Stimulated activated CD8-positive, alpha-beta memory T cell treated with anti-CD3 and anti-CD28 coated beads, Interleukin-15, amount 100 ng/mL, for 48 hours (primary cell): ENCODE measurements at regions not wholly inside any gene's neighbourhood (a gene's known extent, or its start where the extent isn't known, plus 50 kb on each side); places are given as distances from the start of the nearest gene placed in this dataset.
"Not testable (repeated sequence)": the region's sequence is repeated elsewhere in the genome, so short reads cannot be mapped to it uniquely, and the experiment has no call there.

Experiments
- DNase-seq, 2 donors: peaks; one replicate each; pipeline ENCODE4 v3.0.0-alpha.2; 2020; ENCODE audit warnings: low read depth in 2 of 2

DNA sequence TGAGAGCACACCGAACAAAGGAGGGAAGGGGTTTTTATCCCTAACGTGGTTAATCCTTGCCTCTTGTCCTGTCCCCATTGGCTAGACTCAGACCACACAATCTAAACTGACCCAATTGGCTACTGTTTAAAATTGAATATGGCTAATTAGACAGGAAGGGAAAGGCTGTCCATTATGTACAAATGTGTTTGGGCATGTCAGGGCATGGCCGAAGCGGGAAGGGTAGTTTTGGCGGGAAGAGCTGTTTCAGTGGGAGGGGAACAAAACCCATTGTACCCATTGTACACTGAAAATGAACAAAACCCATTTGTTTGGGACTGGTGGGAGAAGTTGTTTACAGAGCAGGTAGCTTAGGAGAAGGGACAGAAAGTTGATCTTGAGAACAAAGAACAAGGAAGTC lies 330.9 kb upstream of the POU1F1 start:
- DNase-seq = no peak

DNA sequence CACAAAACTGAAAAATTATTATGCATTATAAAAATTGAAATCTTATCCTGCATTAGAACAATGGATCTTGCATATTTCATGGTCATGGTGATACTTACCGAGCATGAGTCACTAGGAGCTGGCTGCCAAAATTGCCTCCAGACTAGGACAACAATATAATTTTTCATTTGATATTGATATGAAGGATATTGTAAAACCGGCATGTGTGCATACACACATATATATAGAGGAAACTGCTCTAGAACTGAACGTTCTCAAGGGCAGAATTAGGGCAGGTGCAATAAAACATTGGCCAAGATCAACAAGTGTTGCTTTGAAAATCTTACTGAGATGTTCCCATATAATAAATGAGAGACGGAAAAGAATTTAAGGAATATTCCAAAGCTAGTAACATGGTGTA lies 319.4 kb upstream of the POU1F1 start:
- no peak for DNase-seq

DNA sequence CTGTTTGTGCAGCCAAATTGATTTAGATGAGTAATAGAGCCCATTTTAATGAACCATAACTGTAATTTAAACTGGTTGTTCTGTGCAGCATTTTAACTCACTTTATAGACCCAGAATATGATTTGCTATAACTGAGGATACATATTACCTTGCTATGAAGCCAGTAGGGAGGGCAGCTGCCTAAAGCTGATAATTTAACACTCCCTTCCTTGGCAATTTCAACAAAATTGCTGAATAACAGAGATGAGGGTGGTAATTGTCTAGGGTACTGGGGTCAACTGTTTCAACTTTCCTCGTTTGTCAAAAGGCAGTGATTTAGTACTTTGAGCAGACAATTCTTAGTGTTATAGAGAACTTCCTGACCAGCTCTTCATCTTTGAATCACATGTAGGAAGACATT lies 304.9 kb upstream of the POU1F1 start:
- DNase-seq = no peak

DNA sequence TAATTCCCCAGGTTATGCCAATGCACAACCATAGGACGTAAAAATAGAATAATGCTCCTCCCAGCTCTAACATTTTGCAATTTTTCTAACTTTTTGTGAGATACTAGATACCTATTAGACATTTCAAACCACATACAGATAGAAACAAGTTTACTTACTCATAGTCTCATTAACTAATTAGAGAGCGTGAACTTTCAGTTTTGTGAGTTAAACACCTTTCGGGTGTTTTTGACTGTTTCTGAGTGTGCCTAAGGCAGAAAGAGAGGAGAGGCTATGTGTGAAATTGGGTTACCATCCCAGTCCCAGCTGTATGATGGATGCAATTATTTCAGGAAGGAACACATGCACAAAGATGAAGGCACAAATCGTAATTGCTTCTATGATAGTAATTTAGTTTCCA lies 300.4 kb upstream of the POU1F1 start:
- DNase-seq = no peak

DNA sequence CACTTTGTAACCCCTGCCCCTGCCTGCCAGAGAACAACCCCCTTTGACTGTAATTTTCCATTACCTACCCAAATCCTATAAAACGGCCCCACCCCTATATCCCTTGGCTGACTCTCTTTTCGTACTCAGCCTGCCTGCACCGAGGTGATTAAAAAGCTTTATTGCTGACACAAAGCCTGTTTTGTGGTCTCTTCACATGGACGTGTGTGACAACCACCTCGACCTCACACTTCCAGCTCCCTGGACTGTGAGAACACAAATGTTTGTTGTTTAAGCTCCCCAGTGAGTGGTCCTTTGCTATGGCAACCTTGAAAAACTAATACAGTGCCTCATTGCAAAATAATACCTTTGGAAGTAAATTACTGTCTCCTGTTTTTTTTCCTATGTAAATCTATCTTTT lies 299.2 kb upstream of the POU1F1 start:
- no peak for DNase-seq

DNA sequence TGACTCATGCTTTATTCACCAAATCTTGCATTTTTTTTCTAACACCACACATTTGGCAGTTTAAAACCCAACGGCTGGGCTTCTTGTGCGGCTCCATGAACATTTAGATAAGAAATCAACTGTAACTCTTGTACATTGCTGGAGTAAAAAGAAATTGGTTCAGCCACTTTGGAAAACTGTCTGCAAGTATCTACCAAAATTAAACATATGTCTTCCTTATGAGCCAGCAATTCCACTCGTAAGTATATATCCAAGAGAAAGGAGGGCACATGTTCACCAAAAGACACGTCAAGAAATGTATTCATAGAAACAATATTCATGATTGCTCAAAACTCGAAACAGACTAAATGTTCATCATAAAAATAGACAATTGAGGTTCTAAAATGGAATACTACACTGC lies 291.9 kb upstream of the POU1F1 start:
- no peak for DNase-seq

DNA sequence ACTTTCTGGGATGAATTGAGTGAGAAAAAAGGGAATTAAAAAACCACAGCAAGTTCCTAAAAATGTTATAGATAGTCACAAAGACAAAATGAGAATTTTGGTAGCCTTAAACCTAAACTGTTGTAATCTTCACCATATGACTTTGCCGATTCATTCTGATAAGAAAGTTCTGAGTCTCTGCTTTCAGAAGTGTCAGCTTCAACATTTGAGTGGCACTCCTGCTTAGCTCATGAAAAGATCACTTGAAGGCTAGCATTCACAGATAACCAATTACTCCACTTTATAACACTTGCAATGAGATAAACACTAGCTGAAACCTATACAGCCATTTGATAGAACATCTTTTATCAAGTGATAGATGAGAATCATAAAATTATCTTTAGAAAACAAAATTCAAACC lies 288.1 kb upstream of the POU1F1 start:
- no peak for DNase-seq

DNA sequence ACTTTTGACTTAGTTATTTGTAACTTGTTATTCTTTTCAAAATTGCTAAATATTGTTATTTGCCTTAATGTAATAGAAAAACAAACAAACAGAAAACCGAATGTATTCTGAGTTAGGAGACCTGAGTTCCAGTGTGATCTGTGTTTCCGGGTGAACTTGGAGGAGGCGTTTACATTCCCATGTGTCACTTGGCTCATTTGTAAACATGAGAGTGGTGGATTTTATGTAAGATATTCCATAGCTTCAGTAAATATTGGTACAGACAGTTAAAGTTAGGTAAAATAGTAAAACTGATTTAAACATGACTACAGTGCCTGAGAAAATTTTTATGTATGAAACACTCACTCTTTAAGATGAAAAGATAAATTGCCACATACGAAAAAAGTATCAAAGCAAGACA lies 287.3 kb upstream of the POU1F1 start:
- no peak for DNase-seq

DNA sequence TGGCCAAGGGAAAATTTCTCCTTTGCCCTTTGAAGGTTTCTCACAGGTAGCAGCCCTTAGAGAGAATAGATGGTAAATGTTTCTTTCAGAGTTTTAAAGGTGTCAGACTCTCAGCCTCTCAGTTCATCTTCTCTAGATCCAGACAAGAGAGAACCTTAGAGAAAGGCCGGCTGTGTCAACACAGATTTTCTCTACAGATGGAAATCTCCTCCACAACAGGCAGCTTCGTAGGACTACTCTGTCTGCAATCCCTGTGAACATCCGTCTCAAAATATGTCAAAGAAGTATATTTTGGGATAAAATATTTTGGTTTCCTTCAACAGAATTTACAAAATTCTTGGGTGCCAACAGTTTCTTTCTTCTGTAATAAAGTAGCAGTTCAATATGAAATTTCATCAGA lies 282.1 kb upstream of the POU1F1 start:
- DNase-seq = no peak

DNA sequence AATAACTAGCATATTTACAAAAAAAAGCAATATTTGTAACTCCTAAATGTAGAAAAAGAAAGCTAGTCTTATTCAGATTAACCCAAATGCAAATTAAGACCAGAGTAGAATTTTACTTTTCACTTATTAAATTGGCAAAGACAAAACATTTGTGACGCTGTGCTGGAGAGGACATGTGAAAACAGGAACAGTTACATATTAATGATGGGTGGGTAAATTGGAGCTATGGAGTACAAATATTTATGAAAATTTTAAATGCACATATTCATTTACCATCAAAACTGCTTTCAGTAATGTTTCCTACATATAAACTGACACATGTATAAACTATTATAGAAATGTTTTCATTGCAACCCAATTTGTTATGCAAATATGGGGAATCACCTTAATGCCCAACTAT lies 278.9 kb upstream of the POU1F1 start:
- no peak for DNase-seq

DNA sequence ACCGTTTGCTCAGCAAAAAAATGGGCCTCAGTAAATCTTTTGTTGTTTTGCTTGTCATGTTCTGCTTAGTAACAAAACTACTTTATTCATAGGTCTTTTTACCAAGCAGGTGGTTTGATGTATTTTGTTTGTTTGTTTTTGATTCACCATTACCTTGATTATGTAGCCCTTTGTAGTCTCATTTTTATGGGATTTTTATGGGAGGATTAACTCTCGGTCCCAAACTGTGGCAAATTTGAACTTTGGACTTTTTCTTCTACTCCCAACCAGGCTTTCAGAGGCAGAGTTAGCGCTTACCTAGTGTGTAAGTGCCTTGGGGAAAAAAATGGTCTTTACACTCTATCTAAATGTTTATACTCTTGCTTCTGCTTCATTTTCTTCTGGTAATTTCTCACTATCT lies 276.7 kb upstream of the POU1F1 start:
- DNase-seq = no peak

DNA sequence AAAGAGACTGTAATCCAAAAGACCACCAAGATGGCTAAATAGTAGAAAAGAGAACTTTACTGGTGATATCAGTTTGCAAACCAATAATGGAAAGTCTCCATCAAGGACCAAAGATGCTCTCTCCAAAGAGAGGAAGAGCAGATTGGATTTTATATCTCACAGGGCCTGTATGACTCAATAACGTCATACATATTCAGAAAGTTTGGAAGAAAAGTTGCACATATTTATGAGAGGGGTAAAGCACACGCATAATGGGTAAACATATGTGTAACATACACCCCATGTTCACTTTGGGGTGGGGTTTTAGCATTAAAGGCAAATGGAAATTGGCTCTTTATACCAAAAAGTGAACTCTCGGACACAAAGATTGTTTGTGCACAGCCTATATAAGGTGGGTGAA lies 274.5 kb upstream of the POU1F1 start:
- DNase-seq = no peak

DNA sequence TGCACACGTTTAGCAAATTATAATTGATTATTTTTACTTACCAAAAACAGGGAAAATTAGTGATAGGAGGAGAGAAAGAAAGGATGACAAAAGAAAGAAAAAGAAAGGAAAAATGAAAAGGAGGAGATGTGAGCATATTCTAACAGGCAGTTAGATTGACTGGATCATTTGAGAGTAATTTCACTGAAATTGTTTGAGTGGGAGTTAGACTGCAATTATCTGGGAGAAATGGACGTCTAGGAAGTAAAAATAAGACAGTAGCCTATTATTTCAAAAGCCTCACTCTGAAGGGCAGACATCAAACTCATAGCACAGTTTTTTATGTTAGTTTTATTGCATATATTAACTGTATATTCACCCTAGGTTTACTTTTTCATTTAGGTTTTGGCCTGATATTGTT lies 272.8 kb upstream of the POU1F1 start:
- no peak for DNase-seq

DNA sequence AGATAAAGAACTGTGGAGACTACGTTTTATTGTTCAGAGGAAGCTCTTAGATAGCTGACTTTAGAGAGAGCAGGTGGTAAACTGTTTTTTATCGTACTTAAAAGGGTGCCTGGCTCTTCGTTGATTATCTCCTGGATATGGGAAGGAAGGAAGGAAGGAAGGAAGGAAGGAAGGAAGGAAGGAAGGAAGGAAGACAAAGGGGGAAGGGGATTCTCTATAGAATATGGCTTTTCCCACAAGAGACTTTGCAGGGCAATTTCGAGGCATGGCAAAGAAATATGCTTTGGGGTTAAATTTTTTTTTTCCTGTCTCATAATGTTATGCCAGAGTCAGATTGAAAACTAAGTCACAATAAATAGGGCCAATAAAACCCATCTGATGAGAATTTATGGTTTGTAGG lies 271.9 kb upstream of the POU1F1 start:
- no peak for DNase-seq

DNA sequence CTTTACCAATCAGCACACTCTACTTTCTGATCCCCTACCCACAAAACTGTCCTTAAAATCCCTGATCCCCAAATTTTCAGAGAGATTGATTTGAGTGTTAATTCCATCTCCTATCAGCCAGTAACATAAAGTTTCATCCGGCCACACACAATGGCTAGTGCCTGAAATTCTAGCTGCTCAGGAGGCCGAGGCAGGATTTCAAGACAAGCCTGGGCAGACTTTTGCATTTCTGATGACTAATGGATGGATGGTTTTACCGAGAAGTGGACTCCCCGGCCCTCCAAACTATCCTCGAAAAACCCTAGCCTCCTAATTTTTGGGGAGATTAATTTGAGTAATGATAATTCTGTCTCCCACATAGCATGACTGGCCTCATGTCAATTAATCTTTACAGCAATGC lies 269.8 kb upstream of the POU1F1 start:
- no peak for DNase-seq

DNA sequence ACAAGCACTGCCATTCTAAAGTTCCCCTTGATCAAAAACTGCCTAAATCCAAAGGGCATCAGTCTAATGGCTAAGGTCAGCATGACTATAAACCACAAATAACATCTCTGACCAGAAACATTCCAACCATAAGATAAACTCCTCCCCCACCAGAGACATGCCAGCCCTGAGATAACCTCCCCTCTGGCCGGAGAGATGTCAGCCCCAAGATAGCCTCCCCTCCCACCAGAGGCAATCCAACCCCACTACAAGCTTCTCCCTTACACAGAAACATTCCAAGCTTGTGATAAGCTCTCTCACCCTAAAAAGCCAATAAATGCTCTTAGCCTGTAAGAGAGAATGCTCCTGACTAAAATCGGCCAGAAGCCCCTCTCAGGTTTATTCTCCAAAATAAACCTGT lies 267.0 kb upstream of the POU1F1 start:
- DNase-seq = not testable (repeated sequence)

DNA sequence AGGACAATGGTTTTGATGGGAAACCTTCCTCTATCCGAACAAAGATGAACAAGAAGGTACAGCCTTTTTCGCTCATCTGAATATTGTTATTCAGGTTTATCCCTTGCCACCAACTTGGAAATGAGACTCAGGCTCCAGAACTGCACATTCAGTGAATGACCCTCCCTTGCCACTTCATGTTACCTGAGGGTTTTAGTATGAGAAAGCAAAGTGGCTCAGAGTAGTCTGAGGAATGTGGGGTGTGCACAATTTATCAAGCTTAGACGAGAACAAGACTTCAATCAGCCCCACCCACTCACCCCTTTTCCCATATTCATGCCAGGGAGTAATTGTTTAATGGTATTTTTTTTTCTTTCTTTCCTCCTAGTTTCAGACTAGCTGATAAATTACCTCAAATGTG lies 265.3 kb upstream of the POU1F1 start:
- DNase-seq = no peak

DNA sequence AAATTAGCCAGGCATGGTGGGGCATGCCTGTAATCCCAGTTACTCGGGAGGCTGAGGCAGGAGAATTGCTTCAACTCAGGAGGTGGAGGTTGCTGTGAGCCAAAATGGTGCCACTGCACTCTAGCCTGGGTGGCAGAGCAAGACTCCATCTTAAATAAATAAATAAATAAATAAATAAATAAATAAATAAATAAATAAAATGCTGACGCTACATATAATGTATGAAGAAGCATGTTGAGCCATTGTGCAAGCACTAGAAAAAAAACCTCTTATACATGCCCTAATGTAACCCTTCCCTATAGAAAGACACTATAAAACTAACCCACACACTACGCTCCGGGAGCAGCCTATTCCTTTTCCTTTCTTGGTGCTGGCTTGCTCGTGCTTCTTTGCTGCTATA lies 262.3 kb upstream of the POU1F1 start:
- DNase-seq = not testable (repeated sequence)

DNA sequence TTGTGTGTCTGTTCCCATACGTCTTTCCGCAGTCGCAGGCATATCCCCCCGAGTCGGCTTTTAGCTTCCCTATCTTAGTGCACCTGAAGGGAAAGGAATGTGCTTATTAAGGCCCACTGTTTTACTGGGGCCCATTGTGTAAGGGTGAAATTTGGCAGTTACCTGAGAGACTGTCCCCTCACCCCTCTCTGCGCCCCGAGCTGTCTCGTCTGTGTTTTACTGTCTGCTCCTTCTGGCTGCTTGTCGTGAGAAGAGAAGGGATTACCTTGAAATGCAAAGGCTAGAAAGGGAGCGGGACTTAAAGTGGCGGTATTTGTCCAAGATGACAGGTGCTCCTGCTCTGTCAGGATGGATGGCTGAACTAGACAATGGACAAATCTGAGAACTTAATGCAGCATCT lies 233.0 kb upstream of the POU1F1 start:
- no peak for DNase-seq

DNA sequence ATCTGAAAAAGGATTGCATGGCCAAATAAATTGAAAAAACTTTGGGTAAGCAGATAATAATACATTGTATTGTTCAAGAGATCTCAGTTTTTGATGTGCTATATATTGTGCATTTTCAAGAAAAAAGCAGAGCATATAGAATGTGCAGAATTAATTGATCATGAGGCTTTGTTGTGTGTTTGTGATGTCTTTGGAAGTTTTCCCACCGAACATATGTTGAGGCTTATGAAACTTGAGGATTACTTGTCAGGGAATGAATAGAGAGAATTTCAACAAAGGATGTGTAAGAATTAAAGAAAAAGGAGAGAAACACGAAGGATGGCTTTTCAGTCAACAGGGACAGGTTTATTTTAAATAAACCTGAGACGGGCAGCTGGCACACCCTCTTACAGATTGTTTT lies 232.5 kb upstream of the POU1F1 start:
- no peak for DNase-seq

DNA sequence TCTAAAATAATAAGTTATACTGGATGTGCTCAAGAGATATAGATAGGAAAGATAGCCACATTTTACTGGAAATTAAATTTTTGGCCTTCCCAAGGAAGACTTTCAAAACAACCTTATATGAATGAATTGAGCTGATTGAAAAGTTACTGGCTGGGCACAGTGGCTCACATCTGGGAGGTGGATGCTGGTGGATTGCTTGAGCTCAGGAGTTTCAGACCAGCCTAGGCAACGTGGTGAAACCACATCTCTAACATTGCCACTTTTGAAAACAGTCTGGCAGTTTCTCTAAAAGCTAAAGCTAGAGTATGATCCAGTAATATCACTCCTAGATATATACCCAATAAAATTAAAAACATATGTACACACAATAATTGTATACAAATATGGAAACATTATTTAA lies 231.4 kb upstream of the POU1F1 start:
- DNase-seq = no peak

DNA sequence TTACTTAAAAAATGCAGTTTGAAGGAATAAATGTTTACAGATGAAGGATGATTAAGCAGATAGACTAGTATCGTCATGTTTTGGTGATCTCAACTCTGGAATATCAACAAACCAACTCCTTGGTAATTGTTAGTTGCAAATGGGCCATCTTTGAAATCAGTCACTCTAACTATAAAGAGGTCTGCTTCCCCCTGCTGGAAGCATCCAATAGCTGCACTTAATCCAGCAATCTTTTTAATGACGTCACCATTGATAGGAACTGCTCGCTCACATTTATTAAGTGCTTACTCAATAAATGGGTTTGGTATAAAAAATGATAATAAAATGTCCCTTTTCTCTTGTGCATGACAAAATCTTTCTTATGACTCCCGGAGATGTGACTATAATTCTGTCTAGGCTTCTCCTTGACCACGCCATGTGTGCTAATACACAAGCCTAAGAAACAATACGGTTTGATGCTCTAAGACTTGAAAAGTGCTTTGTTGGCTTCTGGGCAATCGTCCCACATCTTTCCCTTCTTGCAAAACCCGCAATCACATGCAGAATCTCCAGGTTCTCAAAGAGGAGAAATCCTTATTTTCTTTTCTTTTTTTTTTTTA lies 227.6 kb upstream of the POU1F1 start:
- no peak for DNase-seq

DNA sequence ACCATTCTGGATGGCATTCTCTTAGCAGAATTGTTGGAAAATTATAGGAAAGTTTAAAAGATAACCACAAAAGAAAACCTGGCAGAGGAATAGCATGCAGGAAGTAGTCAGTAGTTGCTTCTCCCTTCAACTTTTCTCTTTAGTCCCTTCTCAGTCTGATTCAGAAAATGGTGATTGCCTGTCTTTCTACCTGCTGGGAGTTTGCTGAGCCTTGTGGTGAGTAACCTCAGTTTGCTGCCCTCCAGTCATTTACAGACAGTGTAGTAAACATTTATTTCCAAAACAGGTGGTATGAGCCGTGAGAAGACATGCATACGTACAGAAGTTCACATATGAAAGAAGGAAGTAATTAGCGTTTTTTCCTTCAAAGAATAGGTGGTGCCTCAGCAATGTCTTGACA lies 224.7 kb upstream of the POU1F1 start:
- DNase-seq = no peak

DNA sequence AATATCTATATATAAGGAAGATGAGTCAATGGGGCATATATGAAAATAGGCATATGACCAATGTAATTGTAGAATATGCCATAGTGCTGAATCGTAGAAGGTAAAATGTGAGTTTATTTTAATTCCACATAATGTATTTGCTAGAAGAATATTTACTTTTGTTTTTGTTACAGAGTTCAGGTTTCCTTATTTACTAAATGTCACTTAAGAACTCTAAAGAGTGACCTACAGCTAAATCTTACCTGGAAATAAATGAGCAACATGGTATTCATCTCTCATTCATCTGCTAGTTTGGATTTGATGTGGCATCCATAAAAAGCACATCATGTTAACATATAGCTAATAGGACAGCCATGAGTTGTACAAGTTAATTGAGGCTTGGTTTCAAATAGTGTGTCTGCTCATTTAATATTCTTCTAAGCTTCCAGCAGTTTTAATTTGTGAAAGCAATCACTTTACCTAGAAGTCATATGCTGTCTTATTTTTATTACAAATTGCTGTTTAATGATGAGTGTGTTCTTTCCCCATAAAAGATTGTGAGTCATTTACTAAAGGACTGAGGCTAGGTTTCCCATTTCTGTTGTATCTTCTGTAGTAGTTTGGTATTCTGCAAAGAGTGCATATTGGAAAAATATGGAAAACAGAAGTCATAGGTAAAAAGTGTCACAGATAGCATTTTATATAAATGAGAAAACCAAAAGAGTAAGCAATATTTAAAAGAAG lies 222.1 kb upstream of the POU1F1 start:
- no peak for DNase-seq
